ENCODE measurements at regions not wholly inside any gene's neighbourhood (a gene's known extent, or its start where the extent isn't known, plus 50 kb on each side); places are given as distances from the start of the nearest gene placed in this dataset.
A peak's percentile ranks its signal among the peaks of the same experiment; 100 is the strongest.

GRCh38 chr10:124165827-124166226 lies 72.4 kb upstream of the CHST15 start:
- ATAC-seq, result no peak

GRCh38 chr10:124165311-124165710 lies 71.9 kb upstream of the CHST15 start:
- H3K9me3 ChIP-seq, result no peaks in the 10 kb centered on the region
- H3K4me1 ChIP-seq, result no peaks in the 10 kb centered on the region
- TF ChIP-seq CTCF (IDR thresholded peaks at IDR 0.05) (no peak), POLR2A (IDR thresholded peaks at IDR 0.05) (no peak)
- DNase-seq (no peak), ATAC-seq (no peak)
- no peaks in the 10 kb centered on the region for H3K36me3 ChIP-seq
- intact Hi-C loops (cut with DNase I), result no loop called here
- 77% methylated on average over 8 of the region's 8 CpGs for WGBS (ENCODE audit: insufficient coverage, low coverage, low lambda C conversion rate, missing lambda C conversion rate)
- H3K4me3 ChIP-seq, result no peak overlapping the region
- H3K27ac ChIP-seq, result no peak overlapping the region
- no peaks in the 10 kb centered on the region for H3K27me3 ChIP-seq

More at GRCh38 chr10:124165827-124166226, 72.4 kb upstream of the CHST15 start:
- no peak overlapping the region for H3K4me3 ChIP-seq
- 73% methylated on average over 2 of the region's 3 CpGs for WGBS (ENCODE audit: insufficient coverage, low coverage, low lambda C conversion rate, missing lambda C conversion rate)
- no peaks in the 10 kb centered on the region for H3K4me1 ChIP-seq
- no peak overlapping the region for H3K27ac ChIP-seq
- no peaks in the 10 kb centered on the region for H3K36me3 ChIP-seq
- H3K9me3 ChIP-seq, result no peaks in the 10 kb centered on the region
- TF ChIP-seq POLR2A (IDR thresholded peaks at IDR 0.05) (no peak), CTCF (IDR thresholded peaks at IDR 0.05) (no peak)
- DNase-seq, result no peak
- H3K27me3 ChIP-seq, result no peaks in the 10 kb centered on the region
- intact Hi-C loops (cut with DNase I), result no loop called here

GRCh38 chr10:124164264-124164663 lies 70.9 kb upstream of the CHST15 start:
- no peak for TF ChIP-seq POLR2A (IDR thresholded peaks at IDR 0.05)
- TF ChIP-seq CTCF (IDR thresholded peaks at IDR 0.05), result no peak
- DNase-seq (no peak), ATAC-seq (peak in 1 of 4 donors; percentile 25)
- intact Hi-C loops (cut with DNase I), result no loop called here
- WGBS (ENCODE audit: insufficient coverage, low coverage, low lambda C conversion rate, missing lambda C conversion rate), result 53% methylated on average over 2 of the region's 2 CpGs
- no peaks in the 10 kb centered on the region for H3K9me3 ChIP-seq
- no peaks in the 10 kb centered on the region for H3K36me3 ChIP-seq
- H3K27me3 ChIP-seq, result no peaks in the 10 kb centered on the region
- no peaks in the 10 kb centered on the region for H3K4me1 ChIP-seq
- H3K27ac ChIP-seq, result no peak overlapping the region
- H3K4me3 ChIP-seq, result no peak overlapping the region

- no peaks in the 10 kb centered on the region for H3K27me3 ChIP-seq
- no peak overlapping the region for H3K27ac ChIP-seq
- ATAC-seq, result no peak
- no peak overlapping the region for H3K4me3 ChIP-seq
- WGBS (ENCODE audit: insufficient coverage, low coverage, low lambda C conversion rate, missing lambda C conversion rate), result 61% methylated on average over 6 of the region's 6 CpGs
- H3K4me1 ChIP-seq, result no peaks in the 10 kb centered on the region
- DNase-seq, result no peak
- H3K36me3 ChIP-seq, result no peaks in the 10 kb centered on the region
- intact Hi-C loops (cut with DNase I), result no loop called here
- no peaks in the 10 kb centered on the region for H3K9me3 ChIP-seq
- TF ChIP-seq POLR2A (IDR thresholded peaks at IDR 0.05) (no peak), CTCF (IDR thresholded peaks at IDR 0.05) (no peak)
Measured at GRCh38 chr10:124162774-124163354, 69.5 kb upstream of the CHST15 start.

GRCh38 chr10:124162136-124162535 lies 68.7 kb upstream of the CHST15 start:
- H3K4me1 ChIP-seq, result no peaks in the 10 kb centered on the region
- TF ChIP-seq POLR2A (IDR thresholded peaks at IDR 0.05) (no peak), CTCF (IDR thresholded peaks at IDR 0.05) (no peak)
- no peak overlapping the region for H3K27ac ChIP-seq
- 95% methylated on average over 3 of the region's 6 CpGs for WGBS (ENCODE audit: insufficient coverage, low coverage, low lambda C conversion rate, missing lambda C conversion rate)
- DNase-seq (no peak), ATAC-seq (no peak)
- H3K36me3 ChIP-seq, result no peaks in the 10 kb centered on the region
- intact Hi-C loops (cut with DNase I), result no loop called here
- H3K9me3 ChIP-seq, result no peaks in the 10 kb centered on the region
- H3K27me3 ChIP-seq, result no peaks in the 10 kb centered on the region
- no peak overlapping the region for H3K4me3 ChIP-seq
